Heart left ventricle (tissue), 16 donors: ENCODE measurements at regions not wholly inside any gene's neighbourhood (a gene's known extent, or its start where the extent isn't known, plus 50 kb on each side); places are given as distances from the start of the nearest gene placed in this dataset.

ENCODE experiments used
- ATAC-seq, 4 donors: fragments of 200-7000 bp; cut with Tn5 transposase; one replicate each; pipeline ENCODE4 v1.9.1; 2020 to 2022; ENCODE audit warnings: moderate library complexity in 4 of 4, mild to moderate bottlenecking in 3 of 4, moderate number of reproducible peaks in 1 of 4
- DNase-seq, 5 donors: peaks; one replicate each; pipeline ENCODE4 v3.0.0-alpha.2; 2020
- H3K27ac ChIP-seq, 12 donors: fragments of 200-600 bp; sonication (generic) in 4 of 12; one replicate each; pipeline versions ENCODE4 v1.5.0 to v1.8.0; 2016 to 2022; ENCODE audit warnings: mild to moderate bottlenecking in 2 of 12
- H3K27me3 ChIP-seq, 9 donors: fragments of 200-600 bp; sonication (generic) in 2 of 9; one replicate each; pipeline versions ENCODE4 v1.5.1 to v1.8.0; 2016 to 2022; ENCODE audit warnings: mild to moderate bottlenecking in 3 of 9
- H3K36me3 ChIP-seq, 9 donors: fragments of 200-600 bp; sonication (generic) in 2 of 9; one replicate each; pipeline versions ENCODE4 v1.5.0 to v1.8.0; 2018 to 2022; ENCODE audit warnings: mild to moderate bottlenecking in 2 of 9
- H3K4me1 ChIP-seq, 12 donors: fragments of 200-600 bp; sonication (generic) in 4 of 12; one replicate each; pipeline versions ENCODE4 v1.5.0 to v1.8.0; 2016 to 2022; ENCODE audit warnings: mild to moderate bottlenecking in 3 of 12
- H3K4me3 ChIP-seq, 12 donors: fragments of 200-600 bp; sonication (generic) in 4 of 12; one replicate each; pipeline versions ENCODE4 v1.5.0 to v1.8.0; 2017 to 2022; ENCODE audit warnings: mild to moderate bottlenecking in 9 of 12, moderate library complexity in 4 of 12
- H3K9me3 ChIP-seq, 12 donors: fragments of 200-600 bp; sonication (generic) in 4 of 12; one replicate each; pipeline versions ENCODE4 v1.5.0 to v1.8.0; 2016 to 2022; ENCODE audit warnings: mild to moderate bottlenecking in 1 of 12
- CTCF ChIP-seq, 12 donors: fragments of 200-600 bp; sonication (generic) in 4 of 12; IDR thresholded peaks; one replicate each; pipeline versions ENCODE4 v1.5.0 to v1.8.0; 2018 to 2022; ENCODE audit warnings: antibody characterized with exemption in 12 of 12, mild to moderate bottlenecking in 5 of 12
- POLR2A ChIP-seq, 2 donors: fragments of 450-650 bp; IDR thresholded peaks; one replicate each; pipeline ENCODE4 v1.6.1; 2017; ENCODE audit warnings: antibody characterized with exemption in 2 of 2, mild to moderate bottlenecking in 2 of 2, moderate library complexity in 2 of 2
- WGBS, 4 donors: extraction: QIAGEN DNeasy Blood & Tissue Kit in 2 of 4; methylation state at CpG; one replicate each; pipeline versions ENCODE4 v1.1.5 to v1.1.7; 2013 to 2018; 5-methylcytosine and 5-hydroxymethylcytosine counted together
- intact Hi-C, 10 donors: fragments of 100-400 bp; cut with DNase I; formaldehyde crosslinking; loops; one replicate each; pipeline versions ENCODE4 v1.11.1 to v1.14.2; 2022
- donor health status: ischemic (EF 13 %, LVEDD 7.1; RV severe dilation, severe dysfunction).
- donor health status: healthy with polysubstance abuse.
- donor health status: DM: no; HTN: yes; CAD: no.
- donor health status: DM: no; HTN: no; CAD: no.
- donor health status: ischemic (EF 25% LVEDD 6.9; RV normal size, moderate dysfunction).
- donor health status: ischemic (EF 25% LVEDD 5.7; RV mildly dilated, moderate dysfunction).
- donor health status: healthy.
- donor health status: DM: yes; HTN: yes; CAD: no.
- donor health status: ischemic (EF 35%, LVEDD 5.7; RV mildly dilated, moderate dysfunction).
- donor health status: nonischemic (EF 11% LVEDD 7.7; RV severe dilation, severe dysfunction).
- donor health status: DM: yes; HTN: yes; CAD: no.
- donor health status: PGD.
- donor health status: ischemic (EF 29% LVEDD 5.4; RV normal size, mild dysfunction).
- donor health status: nonischemic (EF 23%, LVEDD 6.1; RV moderate dilation, normal function).

DNA sequence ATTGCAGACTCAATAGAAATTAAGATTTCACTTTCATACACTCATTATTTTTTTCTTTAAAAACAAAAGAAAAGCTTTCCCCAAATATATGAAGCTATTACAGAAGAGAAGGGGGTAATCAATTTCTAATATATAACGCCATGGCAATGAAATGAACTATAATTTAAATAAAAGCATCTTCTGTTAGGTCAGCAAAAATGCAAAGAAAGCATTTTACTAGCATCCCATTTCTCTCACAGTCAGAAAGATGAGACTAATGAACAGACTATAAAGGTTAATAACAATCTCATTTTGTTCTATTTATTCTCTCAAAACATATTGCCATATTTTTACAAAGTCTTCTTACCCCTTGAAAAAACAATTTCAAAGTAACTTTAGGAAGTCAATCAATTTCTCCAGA, 89.0 kb downstream of the TRIML1 start:
- 80 to 86% (median 84%) methylated on average over 1 of the region's 1 CpG for WGBS, 4 donors
- TF ChIP-seq POLR2A (IDR thresholded peaks at IDR 0.05): no peak
- no peak for TF ChIP-seq CTCF (IDR thresholded peaks at IDR 0.05)
- H3K27ac ChIP-seq: no peak overlapping the region
- no peak overlapping the region for H3K4me3 ChIP-seq
- no peaks in the 10 kb centered on the region for H3K9me3 ChIP-seq
- no peaks in the 10 kb centered on the region for H3K36me3 ChIP-seq
- intact Hi-C loops: no loop called here
- DNase-seq (no peak), ATAC-seq (no peak)
- peaks cover 0 to 5% (median 0%) of the 10 kb centered on the region in 9 donors for H3K27me3 ChIP-seq
- H3K4me1 ChIP-seq: no peaks in the 10 kb centered on the region

DNA sequence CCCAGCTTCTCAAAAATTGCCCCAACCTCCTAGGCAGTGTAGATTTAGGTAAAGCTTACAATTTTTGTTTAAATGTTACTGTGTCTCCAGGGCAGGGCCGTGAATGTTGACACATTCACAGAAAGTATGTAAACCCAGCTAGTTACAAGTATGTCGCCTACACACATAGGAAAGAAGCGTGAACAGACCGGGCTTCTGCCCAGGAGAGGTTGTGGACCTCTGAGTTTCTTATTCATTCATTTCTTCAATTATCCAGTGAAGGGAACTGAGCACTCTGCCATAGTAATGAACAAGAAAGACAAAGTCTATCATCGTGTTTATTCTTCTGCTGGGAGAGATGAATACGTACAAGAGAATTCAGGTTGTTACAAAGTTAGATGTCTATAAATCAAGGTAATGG, 93.2 kb downstream of the TRIML1 start:
- no peak for ATAC-seq
- Histone ChIP-seq H3K4me1 (no peaks in the 10 kb centered on the region), H3K9me3 (no peaks in the 10 kb centered on the region), H3K36me3 (no peaks in the 10 kb centered on the region), H3K4me3 (no peak overlapping the region), H3K27me3 (no peaks in the 10 kb centered on the region), H3K27ac (no peak overlapping the region)
- intact Hi-C loops: no loop called here
- WGBS, 4 donors: 88 to 92% (median 91%) methylated on average over 6 of the region's 6 CpGs
- TF ChIP-seq POLR2A (IDR thresholded peaks at IDR 0.05) (no peak), CTCF (IDR thresholded peaks at IDR 0.05) (no peak)
- DNase-seq: no peak

- DNase-seq: no peak
- no peaks in the 10 kb centered on the region for H3K36me3 ChIP-seq
- H3K4me3 ChIP-seq: no peak overlapping the region
- 40 to 77% (median 65%) methylated on average over 2 of the region's 2 CpGs for WGBS, 4 donors
- no peak for TF ChIP-seq POLR2A (IDR thresholded peaks at IDR 0.05)
- no peak for TF ChIP-seq CTCF (IDR thresholded peaks at IDR 0.05)
- H3K27ac ChIP-seq: no peak overlapping the region
- ATAC-seq: no peak
- no peaks in the 10 kb centered on the region for H3K9me3 ChIP-seq
- no peaks in the 10 kb centered on the region for H3K4me1 ChIP-seq
- intact Hi-C loops: no loop called here
- H3K27me3 ChIP-seq: peaks cover 0 to 3% (median 0%) of the 10 kb centered on the region in 9 donors
These were observed 102.8 kb downstream of the TRIML1 start for GRCh38 chr4:188242041-188242440.

DNA sequence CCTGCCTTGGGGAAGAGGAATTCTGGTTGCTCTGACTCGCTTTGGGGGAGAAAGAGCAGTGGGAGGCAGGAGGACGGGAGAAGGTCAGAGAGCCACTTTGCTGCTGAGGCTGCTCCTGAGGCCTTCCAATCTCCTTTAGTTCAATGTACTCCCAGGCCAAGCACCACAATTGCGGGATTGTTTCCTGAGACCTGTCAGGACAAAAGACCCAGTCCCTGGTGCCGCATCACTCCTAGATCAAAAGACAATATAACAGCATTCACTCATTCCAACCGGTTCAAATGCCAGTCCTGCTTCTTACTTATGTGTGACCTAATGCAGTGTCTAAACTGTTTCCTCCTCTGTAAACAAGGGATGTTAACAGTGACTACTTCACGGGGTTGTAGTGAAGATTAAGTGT, 106.4 kb downstream of the TRIML1 start:
- WGBS, 4 donors: 69 to 79% (median 74%) methylated on average over 6 of the region's 6 CpGs
- Histone ChIP-seq H3K27me3 (peaks cover 0 to 3% (median 0%) of the 10 kb centered on the region in 9 donors), H3K36me3 (no peaks in the 10 kb centered on the region), H3K9me3 (no peaks in the 10 kb centered on the region), H3K4me1 (no peaks in the 10 kb centered on the region), H3K4me3 (no peak overlapping the region), H3K27ac (no peak overlapping the region)
- TF ChIP-seq POLR2A (IDR thresholded peaks at IDR 0.05): no peak
- no peak for TF ChIP-seq CTCF (IDR thresholded peaks at IDR 0.05)
- intact Hi-C loops: no loop called here
- ATAC-seq (no peak), DNase-seq (no peak)
